LNCAP (cell line): ENCODE measurements at regions not wholly inside any gene's neighbourhood (a gene's known extent, or its start where the extent isn't known, plus 50 kb on each side); places are given as distances from the start of the nearest gene placed in this dataset.

Experiments used
- TF ChIP-seq, protein P1 (sequence below): fragments of 450-650 bp; IDR thresholded peaks from 2 replicates; pipeline ENCODE4 v1.5.1; 2017; ENCODE audit warnings: mild to moderate bottlenecking

DNA sequence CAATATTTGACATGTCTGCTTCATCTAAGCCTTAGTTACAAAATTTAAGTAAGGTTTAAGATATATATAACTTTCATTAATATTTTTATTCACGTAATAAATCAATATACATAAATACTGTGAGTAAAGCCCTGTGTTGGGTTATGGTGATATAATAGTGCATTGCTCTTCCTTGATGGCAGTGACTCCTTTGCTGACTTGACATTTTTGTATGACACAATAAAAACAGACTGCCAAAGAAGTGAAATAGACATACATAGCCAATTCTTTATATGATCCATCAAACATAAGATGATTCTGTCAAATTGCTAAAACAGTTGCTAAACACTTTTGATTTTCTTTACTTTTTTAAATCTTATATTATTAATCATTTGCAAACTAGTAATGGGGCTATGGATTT is 1518.2 kb downstream of the EFNA5 start:
- TF ChIP-seq, protein P1, sequence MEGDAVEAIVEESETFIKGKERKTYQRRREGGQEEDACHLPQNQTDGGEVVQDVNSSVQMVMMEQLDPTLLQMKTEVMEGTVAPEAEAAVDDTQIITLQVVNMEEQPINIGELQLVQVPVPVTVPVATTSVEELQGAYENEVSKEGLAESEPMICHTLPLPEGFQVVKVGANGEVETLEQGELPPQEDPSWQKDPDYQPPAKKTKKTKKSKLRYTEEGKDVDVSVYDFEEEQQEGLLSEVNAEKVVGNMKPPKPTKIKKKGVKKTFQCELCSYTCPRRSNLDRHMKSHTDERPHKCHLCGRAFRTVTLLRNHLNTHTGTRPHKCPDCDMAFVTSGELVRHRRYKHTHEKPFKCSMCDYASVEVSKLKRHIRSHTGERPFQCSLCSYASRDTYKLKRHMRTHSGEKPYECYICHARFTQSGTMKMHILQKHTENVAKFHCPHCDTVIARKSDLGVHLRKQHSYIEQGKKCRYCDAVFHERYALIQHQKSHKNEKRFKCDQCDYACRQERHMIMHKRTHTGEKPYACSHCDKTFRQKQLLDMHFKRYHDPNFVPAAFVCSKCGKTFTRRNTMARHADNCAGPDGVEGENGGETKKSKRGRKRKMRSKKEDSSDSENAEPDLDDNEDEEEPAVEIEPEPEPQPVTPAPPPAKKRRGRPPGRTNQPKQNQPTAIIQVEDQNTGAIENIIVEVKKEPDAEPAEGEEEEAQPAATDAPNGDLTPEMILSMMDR: no peak

DNA sequence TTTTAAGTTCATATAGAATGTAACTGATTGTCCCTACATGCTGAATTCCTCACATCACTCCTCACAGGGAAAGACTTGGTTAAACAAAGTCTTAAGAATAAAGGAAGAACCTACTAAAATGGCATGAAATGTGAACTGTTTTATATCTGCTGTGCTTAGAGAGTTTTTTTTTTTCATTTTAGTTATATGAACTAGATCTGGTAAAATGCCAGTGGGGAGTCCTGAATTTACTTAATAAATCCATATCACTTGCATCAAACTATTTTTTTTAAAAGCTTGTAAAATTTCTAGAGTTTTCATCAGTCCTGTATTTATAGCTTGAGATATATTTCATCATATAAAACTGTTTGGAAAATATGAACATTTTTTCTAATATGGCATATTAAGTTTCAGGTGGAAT is 1528.6 kb downstream of the EFNA5 start:
- TF ChIP-seq, protein P1: no peak

DNA sequence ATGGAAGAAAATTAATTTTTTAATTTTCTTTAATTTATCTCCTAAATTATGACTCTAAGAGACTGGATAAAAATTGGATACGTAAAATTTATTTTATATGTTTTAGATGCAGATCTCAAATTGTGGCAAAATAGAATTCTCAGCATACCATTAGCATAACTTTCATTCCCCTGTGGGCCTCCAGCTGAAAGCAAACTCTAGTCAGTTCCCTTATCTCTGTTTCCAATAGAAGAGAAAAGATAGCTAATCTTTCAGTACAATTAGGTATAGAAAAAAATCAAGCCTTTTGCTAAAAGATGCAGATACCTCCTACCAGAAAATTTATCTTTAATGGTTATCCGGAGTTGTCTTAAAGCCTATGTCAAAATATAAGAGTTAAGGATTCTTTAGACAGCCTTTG is 1530.6 kb downstream of the EFNA5 start:
- TF ChIP-seq, protein P1: no peak

DNA sequence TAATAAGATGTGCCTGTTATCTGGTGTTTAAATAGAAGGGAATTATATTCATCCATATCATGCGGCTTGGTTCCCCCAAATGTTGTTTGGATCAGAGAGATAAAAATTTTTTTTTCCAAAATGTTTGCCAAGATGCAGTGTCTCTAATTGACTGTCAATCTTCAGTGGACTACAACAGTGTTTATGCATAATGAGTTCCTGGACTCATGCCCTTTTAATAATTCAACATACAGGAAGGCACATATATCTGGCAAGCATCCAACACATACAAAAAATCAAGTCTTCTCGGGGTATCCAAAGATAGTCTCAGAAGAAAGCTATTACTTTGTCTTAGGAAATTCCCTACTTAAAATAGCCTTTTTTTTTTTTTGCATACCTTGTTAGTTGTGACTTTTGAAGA is 1534.7 kb downstream of the EFNA5 start:
- TF ChIP-seq, protein P1: no peak

DNA sequence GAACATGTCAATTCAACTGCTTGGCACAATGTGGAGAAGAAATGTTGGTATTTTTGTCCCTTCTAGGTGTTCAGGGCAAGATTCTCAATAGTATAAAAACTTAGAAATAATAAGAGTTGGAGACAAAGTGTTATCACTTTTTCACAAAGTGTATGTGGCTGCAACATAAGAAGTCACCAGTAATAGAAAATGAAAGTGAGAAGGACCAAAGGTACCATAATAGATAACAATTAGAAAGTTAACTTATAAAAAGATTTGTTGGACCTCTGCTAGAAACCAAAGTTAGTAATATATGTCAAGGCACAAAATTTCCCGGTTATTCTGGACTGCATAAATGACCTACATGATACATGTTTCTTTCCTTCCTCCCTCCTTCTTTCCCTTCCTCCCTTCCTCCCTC is 1535.3 kb downstream of the EFNA5 start:
- TF ChIP-seq, protein P1: no peak

GRCh38 chr5:106134549-106134948 is 1536.2 kb downstream of the EFNA5 start:
- TF ChIP-seq, protein P1: no peak

- TF ChIP-seq, protein P1: no peak
These were observed 1542.8 kb downstream of the EFNA5 start for GRCh38 chr5:106127985-106128384.

- TF ChIP-seq, protein P1: no peak
These were observed 1543.4 kb downstream of the EFNA5 start for GRCh38 chr5:106127341-106127781.
